H1 (cell line): ENCODE measurements at regions not wholly inside any gene's neighbourhood (a gene's known extent, or its start where the extent isn't known, plus 50 kb on each side); places are given as distances from the start of the nearest gene placed in this dataset.

Source experiments
- CTCF ChIA-PET: fragments of 300-600 bp; sonication (Branson Sonifier 250); formaldehyde crosslinking; loops from one replicate; lab custom pipeline; 2021; ENCODE audit not compliant: partially characterized antibody; lab: Charles Lee
- POLR2A ChIA-PET: fragments of 300-600 bp; sonication (Branson Sonifier 250); formaldehyde crosslinking; loops from one replicate; lab custom pipeline; 2021; ENCODE audit warnings: inconsistent platforms; ENCODE audit not compliant: partially characterized antibody; lab: Charles Lee
- DNase-seq, 2 experiments: peaks; one replicate each; pipeline versions ENCODE4 v3.0.0 to v3.0.0-alpha.2; 2010 to 2022; ENCODE audit warnings: low spot score in 2 of 2, low read depth in 1 of 2, mixed read lengths in 1 of 2
- FAIRE-seq: peaks from 2 replicates; lab custom pipeline; 2011; peaks lifted over from hg19 to GRCh38; lab: Jason Lieb, UNC
- H2AFZ ChIP-seq: 2 replicates; pipeline ENCODE4 v1.8.1; 2012; ENCODE audit warnings: low read length, inconsistent platforms
- H2AK5ac ChIP-seq: 2 replicates; pipeline ENCODE4 v1.6.1; 2013; ENCODE audit warnings: low read depth, low read length
- H2BK120ac ChIP-seq: replicated peaks from 2 replicates; pipeline ENCODE3; 2013; ENCODE audit warnings: low read depth, low read length, inconsistent platforms
- H2BK12ac ChIP-seq: 2 replicates; pipeline ENCODE4 v1.6.1; 2013; ENCODE audit warnings: low read depth, low read length
- H2BK15ac ChIP-seq: 2 replicates; pipeline ENCODE4 v1.6.1; 2013; ENCODE audit warnings: low read length
- H2BK20ac ChIP-seq: 2 replicates; pipeline ENCODE4 v1.6.1; 2013; ENCODE audit warnings: low read length
- H2BK5ac ChIP-seq: 2 replicates; pipeline ENCODE4 v1.6.1; 2013; ENCODE audit warnings: low read depth, low read length
- H3K14ac ChIP-seq: 2 replicates; pipeline ENCODE4 v1.6.1; 2013; ENCODE audit warnings: inconsistent platforms; ENCODE audit not compliant: insufficient read length
- H3K18ac ChIP-seq: 2 replicates; pipeline ENCODE4 v1.6.1; 2013; ENCODE audit warnings: low read length; ENCODE audit errors: extremely low read depth
- H3K23ac ChIP-seq: 2 replicates; pipeline ENCODE4 v1.6.1; 2013; ENCODE audit warnings: inconsistent platforms; ENCODE audit not compliant: insufficient read length
- H3K23me2 ChIP-seq: 2 replicates; pipeline ENCODE4 v1.6.1; 2013; ENCODE audit warnings: low read depth, low read length
- H3K27ac ChIP-seq: 2 replicates; pipeline ENCODE4 v1.6.1; 2011; ENCODE audit warnings: low read depth, low read length, inconsistent platforms
- H3K27me3 ChIP-seq, 4 experiments: replicated peaks in 1 of 4; 1 replicate in 1 of 4; 2 replicates in 3 of 4; pipeline versions ENCODE4 v1.6.1 to v1.8.1; 2011 to 2013; ENCODE audit warnings: low read length in 3 of 4, mild to moderate bottlenecking in 3 of 4, inconsistent platforms in 2 of 4, mixed read lengths in 2 of 4, moderate library complexity in 1 of 4; ENCODE audit not compliant: control insufficient read depth in 3 of 4, insufficient read depth in 3 of 4; ENCODE audit errors: extremely low read depth in 1 of 4
- H3K36me3 ChIP-seq, 4 experiments: 2 replicates each; pipeline versions ENCODE4 v1.6.1 to v1.8.1; 2011 to 2013; ENCODE audit warnings: mild to moderate bottlenecking in 4 of 4, low read length in 3 of 4, moderate library complexity in 2 of 4, control low read depth in 1 of 4, inconsistent platforms in 1 of 4; ENCODE audit not compliant: insufficient read depth in 4 of 4, control insufficient read depth in 2 of 4
- H3K4ac ChIP-seq: replicated peaks from 2 replicates; pipeline ENCODE3; 2013; ENCODE audit warnings: low read length, low read depth, mixed read lengths, inconsistent platforms; ENCODE audit not compliant: insufficient read length
- H3K4me1 ChIP-seq, 4 experiments: replicated peaks in 1 of 4; 1 replicate in 1 of 4; 2 replicates in 3 of 4; pipeline versions ENCODE4 v1.6.1 to v1.8.1; 2011 to 2013; ENCODE audit warnings: low read length in 3 of 4, inconsistent platforms in 2 of 4, mixed read lengths in 1 of 4; ENCODE audit not compliant: insufficient read depth in 4 of 4, control insufficient read depth in 3 of 4
- H3K4me2 ChIP-seq, 2 experiments: 2 replicates each; pipeline versions ENCODE4 v1.6.1 to v1.8.1; 2011 to 2013; ENCODE audit warnings: low read depth in 2 of 2, low read length in 2 of 2, control low read depth in 1 of 2, inconsistent platforms in 1 of 2, mild to moderate bottlenecking in 1 of 2; ENCODE audit not compliant: insufficient read depth in 1 of 2
- H3K4me3 ChIP-seq, 4 experiments: fragments of 200-600, 300-600 bp in 1 of 4; sonication (generic), shearing (Covaris generic), sonication (Bioruptor Twin) in 1 of 4; 2 replicates each; pipeline versions ENCODE4 v1.5.1 to v1.8.1; 2011 to 2016; ENCODE audit warnings: low read length in 4 of 4, low read depth in 3 of 4, control low read depth in 2 of 4, inconsistent platforms in 2 of 4, mild to moderate bottlenecking in 2 of 4, mixed read lengths in 1 of 4, moderate library complexity in 1 of 4; ENCODE audit not compliant: insufficient read depth in 2 of 4; ENCODE audit errors: extremely low read depth in 1 of 4
- H3K56ac ChIP-seq: replicated peaks from 2 replicates; pipeline ENCODE3; 2013; ENCODE audit warnings: low read depth, mild to moderate bottlenecking, mixed read lengths, low read length, inconsistent platforms; ENCODE audit not compliant: insufficient read length
- H3K79me1 ChIP-seq: 2 replicates; pipeline ENCODE4 v1.6.1; 2013; ENCODE audit warnings: low read depth, low read length, control low read depth
- H3K79me2 ChIP-seq, 2 experiments: 2 replicates each; pipeline versions ENCODE4 v1.6.1 to v1.8.1; 2012 to 2013; ENCODE audit warnings: low read length in 2 of 2, mild to moderate bottlenecking in 2 of 2, inconsistent platforms in 1 of 2; ENCODE audit not compliant: insufficient read depth in 2 of 2, control insufficient read depth in 1 of 2
- H3K9ac ChIP-seq, 4 experiments: replicated peaks in 1 of 4; 1 replicate in 1 of 4; 2 replicates in 3 of 4; pipeline versions ENCODE4 v1.6.1 to v1.8.1; 2011 to 2013; ENCODE audit warnings: low read depth in 3 of 4, low read length in 3 of 4, control low read depth in 2 of 4, mild to moderate bottlenecking in 2 of 4, moderate library complexity in 2 of 4, inconsistent platforms in 1 of 4; ENCODE audit errors: extremely low read depth in 1 of 4
- H3K9me3 ChIP-seq, 2 experiments: 2 replicates each; pipeline versions ENCODE4 v1.6.1 to v1.8.1; 2012 to 2013; ENCODE audit warnings: mild to moderate bottlenecking in 2 of 2, moderate library complexity in 2 of 2, control low read depth in 1 of 2, inconsistent platforms in 1 of 2, low read depth in 1 of 2, low read length in 1 of 2, mixed read lengths in 1 of 2; ENCODE audit not compliant: insufficient read depth in 2 of 2
- H4K20me1 ChIP-seq, 2 experiments: replicated peaks in 1 of 2; 2 replicates each; pipeline versions ENCODE3 to v1.8.1; 2011 to 2013; ENCODE audit warnings: inconsistent platforms in 2 of 2, low read length in 2 of 2, mild to moderate bottlenecking in 1 of 2; ENCODE audit not compliant: insufficient read depth in 2 of 2, control insufficient read depth in 1 of 2
- H4K5ac ChIP-seq: 2 replicates; pipeline ENCODE4 v1.6.1; 2013; ENCODE audit warnings: low read length, low read depth, mixed read lengths, inconsistent platforms; ENCODE audit not compliant: insufficient read length
- H4K8ac ChIP-seq: 2 replicates; pipeline ENCODE4 v1.8.0; 2013; ENCODE audit warnings: mild to moderate bottlenecking, moderate library complexity, low read length, inconsistent platforms; ENCODE audit not compliant: insufficient read depth; ENCODE audit errors: extremely low read depth
- H4K91ac ChIP-seq: replicated peaks from 2 replicates; pipeline ENCODE3; 2013; ENCODE audit warnings: low read length, mixed read lengths, inconsistent platforms; ENCODE audit not compliant: insufficient read length
- ATF3 ChIP-seq: IDR thresholded peaks from 2 replicates; pipeline ENCODE4 v1.6.1; 2011; ENCODE audit warnings: low read depth, mild to moderate bottlenecking, low read length; ENCODE audit not compliant: insufficient read depth
- BACH1 ChIP-seq: IDR thresholded peaks from 2 replicates; pipeline ENCODE4 v1.6.1; 2012; ENCODE audit warnings: low read length, improper control_type of control experiment
- CHD1 ChIP-seq: IDR thresholded peaks from 2 replicates; pipeline ENCODE4 v1.6.1; 2012; ENCODE audit warnings: low read depth, low read length, improper control_type of control experiment
- CREB1 ChIP-seq: IDR thresholded peaks from 2 replicates; pipeline ENCODE4 v1.6.1; 2012; ENCODE audit warnings: inconsistent platforms
- EP300 ChIP-seq, 2 experiments: IDR thresholded peaks; 1 replicate in 1 of 2; 2 replicates in 1 of 2; pipeline ENCODE4 v1.6.1; 2011 to 2012; ENCODE audit warnings: low read depth in 2 of 2, low read length in 2 of 2, mild to moderate bottlenecking in 2 of 2, borderline replicate concordance in 1 of 2, inconsistent platforms in 1 of 2, moderate library complexity in 1 of 2
- GABPA ChIP-seq: IDR thresholded peaks from 2 replicates; pipeline ENCODE4 v1.6.1; 2011; ENCODE audit warnings: mild to moderate bottlenecking, low read length, moderate library complexity, borderline replicate concordance; ENCODE audit not compliant: insufficient read depth
- HDAC6 ChIP-seq: IDR thresholded peaks from one replicate; pipeline ENCODE4 v1.7.1; 2012; ENCODE audit warnings: low read depth, mild to moderate bottlenecking, inconsistent platforms, low read length, moderate library complexity
- JUN ChIP-seq: IDR thresholded peaks from 2 replicates; pipeline ENCODE4 v1.6.1; 2011; ENCODE audit warnings: low read depth, mild to moderate bottlenecking, improper control_type of control experiment, low read length
- KDM5A ChIP-seq: fragments of 200-600 bp; IDR thresholded peaks from 2 replicates; pipeline ENCODE4 v1.7.1; 2012; ENCODE audit warnings: mild to moderate bottlenecking, low read length, inconsistent platforms, mixed read lengths
- POU5F1 ChIP-seq: IDR thresholded peaks from 2 replicates; pipeline ENCODE4 v1.6.1; 2011; ENCODE audit warnings: low read depth, mild to moderate bottlenecking, low read length, moderate library complexity
- SIRT6 ChIP-seq: IDR thresholded peaks from one replicate; pipeline ENCODE4 v1.7.1; 2012; ENCODE audit warnings: low read length, inconsistent platforms
- SIX5 ChIP-seq: IDR thresholded peaks from 2 replicates; pipeline ENCODE4 v1.6.1; 2011; ENCODE audit warnings: mild to moderate bottlenecking, low read depth, low read length
- TBP ChIP-seq: IDR thresholded peaks from 2 replicates; pipeline ENCODE4 v1.6.1; 2011; ENCODE audit warnings: low read depth, low read length, improper control_type of control experiment
- WGBS, 2 experiments: shearing (Covaris generic) in 1 of 2; methylation state at CpG; one replicate each; pipeline versions ENCODE4 v1.1.6 to v1.1.7; 2013 to 2015; ENCODE audit warnings: low lambda C conversion rate in 2 of 2, mixed read lengths in 2 of 2, inconsistent platforms in 1 of 2, low coverage in 1 of 2, missing lambda C conversion rate in 1 of 2; ENCODE audit not compliant: insufficient replicate concordance in 2 of 2, insufficient coverage in 1 of 2, insufficient read length in 1 of 2; ENCODE audit errors: extremely low coverage in 1 of 2, missing lambda C conversion rate in 1 of 2; 5-methylcytosine and 5-hydroxymethylcytosine counted together

- DNase-seq (no peak), FAIRE-seq (no peak)
- Histone ChIP-seq H3K4me2 (no peak overlapping the region), H3K56ac (no peak overlapping the region), H3K27me3 (no peaks in the 10 kb centered on the region; a peak in 1 of 7 replicates), H3K23me2 (no peaks in the 10 kb centered on the region), H3K14ac (no peak overlapping the region), H3K4me1 (no peaks in the 10 kb centered on the region), H3K36me3 (no peaks in the 10 kb centered on the region), H2BK12ac (no peak overlapping the region), H4K91ac (no peak overlapping the region), H2BK120ac (no peak overlapping the region), H2AFZ (no peak overlapping the region), H4K5ac (no peak overlapping the region), H3K4ac (no peak overlapping the region), H3K18ac (no peak overlapping the region), H4K8ac (no peak overlapping the region; the same call in 1 of the 2 replicates), H2BK5ac (0 out of 2 replicates have a peak overlapping the region, but pooled peaks have one; percentile 8), H4K20me1 (no peaks in the 10 kb centered on the region), H2BK15ac (peak overlapping the region; percentile 84; the same call in 1 of the 2 replicates), H3K9ac (no peak overlapping the region), H2BK20ac (no peak overlapping the region), H3K4me3 (no peak overlapping the region), H3K9me3 (no peaks in the 10 kb centered on the region), H3K27ac (no peak overlapping the region), H3K79me1 (no peaks in the 10 kb centered on the region), H3K23ac (no peak overlapping the region), H3K79me2 (no peaks in the 10 kb centered on the region), H2AK5ac (no peak overlapping the region)
- CTCF ChIA-PET = interaction anchor here (0.6 to 3.0 kb wide), 3 partner anchors 12 to 216 kb away, joined by 3 to 11 read pairs (median 3); no protein-coding TSS in a partner anchor
- 87% methylated on average over 12 of the region's 12 CpGs; no CpG with 5 or more reads in 1 of the 2 experiments for WGBS, 2 experiments
- POLR2A ChIA-PET = interaction anchor here (1.2 kb wide), 1 partner anchor 12 kb away, joined by 3 read pairs; no protein-coding TSS in a partner anchor
- TF ChIP-seq HDAC6 = no peak
- TF ChIP-seq POU5F1 = no peak
- no peak for TF ChIP-seq EP300 (IDR thresholded peaks at IDR 0.05; ENCODE audit: borderline replicate concordance in 1 of 2, low read depth in 2 of 2, low read length in 2 of 2)
- no peak for TF ChIP-seq CREB1
- TF ChIP-seq CHD1 = no peak
- no peak for TF ChIP-seq TBP
- no peak for TF ChIP-seq BACH1
- no peak for TF ChIP-seq GABPA
- no peak for TF ChIP-seq ATF3
- no peak for TF ChIP-seq JUN
- no peak for TF ChIP-seq SIX5
- no peak for TF ChIP-seq SIRT6
- TF ChIP-seq KDM5A = no peak
Observed at GRCh38 chr6:167462514-167463312, 137.8 kb downstream of the TTLL2 start.
